HG03025 (cell line): ENCODE measurements at regions not wholly inside any gene's neighbourhood (a gene's known extent, or its start where the extent isn't known, plus 50 kb on each side); places are given as distances from the start of the nearest gene placed in this dataset.

ENCODE experiments used
- ATAC-seq: cut with Tn5 transposase; IDR thresholded peaks from one replicate; pipeline ENCODE4 v1.9.1; 2021; ENCODE audit warnings: mild to moderate bottlenecking, moderate library complexity; ENCODE audit not compliant: unreplicated experiment, low FRiP score

- no peak for ATAC-seq
Measured at GRCh38 chr3:6222069-6222468, 638.8 kb upstream of the GRM7 start.

- ATAC-seq = no peak
Measured at GRCh38 chr3:6223572-6223971, 637.3 kb upstream of the GRM7 start.

- ATAC-seq = no peak
Measured at GRCh38 chr3:6228958-6229683, 631.8 kb upstream of the GRM7 start.

GRCh38 chr3:6229778-6230410 lies 631.0 kb upstream of the GRM7 start:
- no peak for ATAC-seq

- ATAC-seq = no peak
Measured at GRCh38 chr3:6242104-6242503, 618.8 kb upstream of the GRM7 start.

GRCh38 chr3:6248528-6248927 lies 612.4 kb upstream of the GRM7 start:
- no peak for ATAC-seq

- no peak for ATAC-seq
Measured at GRCh38 chr3:6249679-6250078, 611.2 kb upstream of the GRM7 start.

GRCh38 chr3:6250167-6250566 lies 610.7 kb upstream of the GRM7 start:
- peak; percentile 98 for ATAC-seq

- ATAC-seq = no peak
Measured at GRCh38 chr3:6251612-6252400, 609.1 kb upstream of the GRM7 start.

- no peak for ATAC-seq
Measured at GRCh38 chr3:6254490-6254889, 606.4 kb upstream of the GRM7 start.

GRCh38 chr3:6255229-6255628 lies 605.7 kb upstream of the GRM7 start:
- no peak for ATAC-seq

GRCh38 chr3:6260551-6261191 lies 600.2 kb upstream of the GRM7 start:
- ATAC-seq = no peak

- ATAC-seq = no peak
Measured at GRCh38 chr3:6262010-6262409, 598.9 kb upstream of the GRM7 start.

- no peak for ATAC-seq
Measured at GRCh38 chr3:6264036-6264435, 596.9 kb upstream of the GRM7 start.

GRCh38 chr3:6264906-6265305 lies 596.0 kb upstream of the GRM7 start:
- ATAC-seq = no peak

GRCh38 chr3:6266135-6266534 lies 594.8 kb upstream of the GRM7 start:
- ATAC-seq = no peak

GRCh38 chr3:6273878-6274277 lies 587.0 kb upstream of the GRM7 start:
- ATAC-seq = no peak

GRCh38 chr3:6281662-6282061 lies 579.3 kb upstream of the GRM7 start:
- no peak for ATAC-seq

- no peak for ATAC-seq
Measured at GRCh38 chr3:6282918-6283317, 578.0 kb upstream of the GRM7 start.

- no peak for ATAC-seq
Measured at GRCh38 chr3:6287088-6287875, 573.6 kb upstream of the GRM7 start.
